SK-N-SH treated with all-trans-retinoic acid at 6 μM for 48 hours (cell line): ENCODE measurements at regions not wholly inside any gene's neighbourhood (a gene's known extent, or its start where the extent isn't known, plus 50 kb on each side); places are given as distances from the start of the nearest gene placed in this dataset.

Experiments
- ATAC-seq: fragments of 200-7000 bp; cut with Tn5 transposase; 3 replicates; pipeline ENCODE4 v1.9.1; 2020; ENCODE audit warnings: mild to moderate bottlenecking, moderate library complexity
- ARNTL ChIP-seq: fragments of 450-650 bp; formaldehyde crosslinking; IDR thresholded peaks from 2 replicates; pipeline ENCODE4 v1.5.0; 2020; ENCODE audit warnings: low read depth, mild to moderate bottlenecking, moderate library complexity, borderline replicate concordance
- BACH2 ChIP-seq: fragments of 250-450 bp; sonication (Bioruptor Pico); IDR thresholded peaks from 2 replicates; pipeline ENCODE4 v1.9.0; 2021; ENCODE audit warnings: mild to moderate bottlenecking, borderline replicate concordance
- CSDC2 ChIP-seq: fragments of 250-450 bp; sonication (Bioruptor Pico); IDR thresholded peaks from 2 replicates; pipeline ENCODE4 v1.5.0; 2020; ENCODE audit warnings: mild to moderate bottlenecking, moderate library complexity
- GLIS3 ChIP-seq: fragments of 250-450 bp; sonication (Bioruptor Pico); IDR thresholded peaks from 2 replicates; pipeline ENCODE4 v1.5.0; 2020; ENCODE audit warnings: mild to moderate bottlenecking, moderate library complexity
- ISL1 ChIP-seq: fragments of 250-450 bp; sonication (Bioruptor Pico); IDR thresholded peaks from 2 replicates; pipeline ENCODE4 v2.1.2; 2022; ENCODE audit warnings: mild to moderate bottlenecking, moderate library complexity
- OSR1 ChIP-seq: fragments of 250-450 bp; sonication (Bioruptor Pico); IDR thresholded peaks from 2 replicates; pipeline ENCODE4 v1.8.0; 2022; ENCODE audit warnings: moderate library complexity, mild to moderate bottlenecking, inconsistent platforms
- PPARA ChIP-seq: fragments of 250-450 bp; sonication (Bioruptor Pico); IDR thresholded peaks from 2 replicates; pipeline ENCODE4 v1.5.0; 2020; ENCODE audit warnings: mild to moderate bottlenecking, borderline replicate concordance
- RARB ChIP-seq: fragments of 250-450 bp; sonication (Bioruptor Pico); IDR thresholded peaks from 2 replicates; pipeline ENCODE4 v1.8.0; 2021; ENCODE audit warnings: mild to moderate bottlenecking, moderate library complexity
- SNAI2 ChIP-seq: fragments of 250-450 bp; sonication (Bioruptor Pico); IDR thresholded peaks from 2 replicates; pipeline ENCODE4 v1.5.0; 2020; ENCODE audit warnings: mild to moderate bottlenecking, moderate library complexity
- TCF4 ChIP-seq: fragments of 250-450 bp; sonication (Bioruptor Pico); IDR thresholded peaks from 2 replicates; pipeline ENCODE4 v1.8.0; 2021; ENCODE audit warnings: mild to moderate bottlenecking, moderate library complexity, borderline replicate concordance
- TOX ChIP-seq: fragments of 250-450 bp; sonication (Bioruptor Pico); IDR thresholded peaks from 2 replicates; pipeline ENCODE4 v1.8.0; 2021; ENCODE audit warnings: mild to moderate bottlenecking, moderate library complexity, borderline replicate concordance
- ZC3H10 ChIP-seq: fragments of 250-450 bp; sonication (Bioruptor Pico); IDR thresholded peaks from 2 replicates; pipeline ENCODE4 v1.5.1; 2021; ENCODE audit warnings: mild to moderate bottlenecking, moderate library complexity
- ZFP3 ChIP-seq: fragments of 250-450 bp; sonication (Bioruptor Pico); IDR thresholded peaks from 2 replicates; pipeline ENCODE4 v1.5.0; 2020; ENCODE audit warnings: mild to moderate bottlenecking, moderate library complexity
- ZFP30 ChIP-seq: fragments of 450-650 bp; formaldehyde crosslinking; IDR thresholded peaks from 2 replicates; pipeline ENCODE4 v1.5.0; 2022; ENCODE audit warnings: mild to moderate bottlenecking, moderate library complexity
- ZNF565 ChIP-seq: fragments of 450-650 bp; formaldehyde crosslinking; conservative IDR thresholded peaks from 2 replicates; pipeline ENCODE4 v1.5.0; 2020; ENCODE audit warnings: low read depth, mild to moderate bottlenecking, moderate library complexity
- ZNF70 ChIP-seq: fragments of 450-650 bp; formaldehyde crosslinking; IDR thresholded peaks from 2 replicates; pipeline ENCODE4 v1.5.0; 2020; ENCODE audit warnings: mild to moderate bottlenecking, moderate library complexity
- ZNF8 ChIP-seq: fragments of 450-650 bp; formaldehyde crosslinking; IDR thresholded peaks from 2 replicates; pipeline ENCODE4 v1.5.0; 2020; ENCODE audit warnings: mild to moderate bottlenecking, moderate library complexity
- TF ChIP-seq, protein P1 (sequence below): fragments of 250-450 bp; sonication (Bioruptor Pico); IDR thresholded peaks from 2 replicates; pipeline ENCODE4 v1.5.1; 2021; ENCODE audit warnings: mild to moderate bottlenecking, moderate library complexity
- TF ChIP-seq, protein P2 (sequence below): fragments of 250-450 bp; sonication (Bioruptor Pico); IDR thresholded peaks from 2 replicates; pipeline ENCODE4 v1.8.0; 2021; ENCODE audit warnings: low read depth, mild to moderate bottlenecking, moderate library complexity, borderline replicate concordance
- TF ChIP-seq, protein P3 (sequence below): fragments of 250-450 bp; sonication (Bioruptor Pico); IDR thresholded peaks from 2 replicates; pipeline ENCODE4 v1.5.0; 2020; ENCODE audit warnings: mild to moderate bottlenecking, moderate library complexity
- TF ChIP-seq, protein P4 (sequence below): fragments of 250-450 bp; sonication (Bioruptor Pico); IDR thresholded peaks from 2 replicates; pipeline ENCODE4 v1.8.0; 2020; ENCODE audit warnings: mild to moderate bottlenecking, moderate library complexity, borderline replicate concordance
- TF ChIP-seq, protein P5 (sequence below): fragments of 250-450 bp; sonication (Bioruptor Pico); IDR thresholded peaks from 2 replicates; pipeline ENCODE4 v1.5.1; 2020; ENCODE audit warnings: low read depth, mild to moderate bottlenecking, moderate library complexity

DNA sequence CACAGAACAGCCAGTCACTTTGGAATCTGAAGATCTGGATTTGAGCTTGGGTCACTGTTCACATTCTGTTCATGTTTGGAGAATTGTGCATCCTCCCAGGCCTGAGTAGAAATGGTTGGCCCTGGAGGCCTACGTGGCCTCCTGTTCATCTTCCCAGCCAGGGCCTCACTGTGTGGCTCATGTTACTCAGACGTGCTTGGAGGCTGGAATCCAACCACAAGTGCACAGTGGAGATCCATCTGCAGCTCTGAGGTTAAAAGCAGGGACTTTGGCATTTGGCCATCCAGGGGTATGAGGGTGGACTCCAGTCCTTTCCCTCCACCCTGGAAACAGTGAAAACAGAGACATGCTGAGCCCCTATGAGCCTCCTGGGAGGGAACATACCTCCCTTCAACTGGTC is 709.0 kb upstream of the IGFBP3 start:
- ATAC-seq, result peak; percentile 75
- TF ChIP-seq, protein P1, sequence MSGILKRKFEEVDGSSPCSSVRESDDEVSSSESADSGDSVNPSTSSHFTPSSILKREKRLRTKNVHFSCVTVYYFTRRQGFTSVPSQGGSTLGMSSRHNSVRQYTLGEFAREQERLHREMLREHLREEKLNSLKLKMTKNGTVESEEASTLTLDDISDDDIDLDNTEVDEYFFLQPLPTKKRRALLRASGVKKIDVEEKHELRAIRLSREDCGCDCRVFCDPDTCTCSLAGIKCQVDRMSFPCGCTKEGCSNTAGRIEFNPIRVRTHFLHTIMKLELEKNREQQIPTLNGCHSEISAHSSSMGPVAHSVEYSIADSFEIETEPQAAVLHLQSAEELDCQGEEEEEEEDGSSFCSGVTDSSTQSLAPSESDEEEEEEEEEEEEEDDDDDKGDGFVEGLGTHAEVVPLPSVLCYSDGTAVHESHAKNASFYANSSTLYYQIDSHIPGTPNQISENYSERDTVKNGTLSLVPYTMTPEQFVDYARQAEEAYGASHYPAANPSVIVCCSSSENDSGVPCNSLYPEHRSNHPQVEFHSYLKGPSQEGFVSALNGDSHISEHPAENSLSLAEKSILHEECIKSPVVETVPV, result no peak
- TF ChIP-seq ISL1 (CRISPR knock-in tag) (no peak), ZNF8 (CRISPR knock-in tag) (no peak), RARB (CRISPR knock-in tag) (no peak), GLIS3 (CRISPR knock-in tag) (no peak), OSR1 (CRISPR knock-in tag) (no peak), PPARA (CRISPR knock-in tag) (no peak), TOX (CRISPR knock-in tag) (no peak), ZNF70 (CRISPR knock-in tag) (no peak), ZNF565 (CRISPR knock-in tag) (no peak), BACH2 (CRISPR knock-in tag) (no peak), CSDC2 (CRISPR knock-in tag) (no peak), ZFP3 (CRISPR knock-in tag) (no peak)
- TF ChIP-seq, protein P2, sequence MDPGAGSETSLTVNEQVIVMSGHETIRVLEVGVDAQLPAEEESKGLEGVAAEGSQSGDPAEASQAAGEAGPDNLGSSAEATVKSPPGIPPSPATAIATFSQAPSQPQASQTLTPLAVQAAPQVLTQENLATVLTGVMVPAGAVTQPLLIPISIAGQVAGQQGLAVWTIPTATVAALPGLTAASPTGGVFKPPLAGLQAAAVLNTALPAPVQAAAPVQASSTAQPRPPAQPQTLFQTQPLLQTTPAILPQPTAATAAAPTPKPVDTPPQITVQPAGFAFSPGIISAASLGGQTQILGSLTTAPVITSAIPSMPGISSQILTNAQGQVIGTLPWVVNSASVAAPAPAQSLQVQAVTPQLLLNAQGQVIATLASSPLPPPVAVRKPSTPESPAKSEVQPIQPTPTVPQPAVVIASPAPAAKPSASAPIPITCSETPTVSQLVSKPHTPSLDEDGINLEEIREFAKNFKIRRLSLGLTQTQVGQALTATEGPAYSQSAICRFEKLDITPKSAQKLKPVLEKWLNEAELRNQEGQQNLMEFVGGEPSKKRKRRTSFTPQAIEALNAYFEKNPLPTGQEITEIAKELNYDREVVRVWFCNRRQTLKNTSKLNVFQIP (CRISPR knock-in tag), result no peak
- TF ChIP-seq, protein P3, sequence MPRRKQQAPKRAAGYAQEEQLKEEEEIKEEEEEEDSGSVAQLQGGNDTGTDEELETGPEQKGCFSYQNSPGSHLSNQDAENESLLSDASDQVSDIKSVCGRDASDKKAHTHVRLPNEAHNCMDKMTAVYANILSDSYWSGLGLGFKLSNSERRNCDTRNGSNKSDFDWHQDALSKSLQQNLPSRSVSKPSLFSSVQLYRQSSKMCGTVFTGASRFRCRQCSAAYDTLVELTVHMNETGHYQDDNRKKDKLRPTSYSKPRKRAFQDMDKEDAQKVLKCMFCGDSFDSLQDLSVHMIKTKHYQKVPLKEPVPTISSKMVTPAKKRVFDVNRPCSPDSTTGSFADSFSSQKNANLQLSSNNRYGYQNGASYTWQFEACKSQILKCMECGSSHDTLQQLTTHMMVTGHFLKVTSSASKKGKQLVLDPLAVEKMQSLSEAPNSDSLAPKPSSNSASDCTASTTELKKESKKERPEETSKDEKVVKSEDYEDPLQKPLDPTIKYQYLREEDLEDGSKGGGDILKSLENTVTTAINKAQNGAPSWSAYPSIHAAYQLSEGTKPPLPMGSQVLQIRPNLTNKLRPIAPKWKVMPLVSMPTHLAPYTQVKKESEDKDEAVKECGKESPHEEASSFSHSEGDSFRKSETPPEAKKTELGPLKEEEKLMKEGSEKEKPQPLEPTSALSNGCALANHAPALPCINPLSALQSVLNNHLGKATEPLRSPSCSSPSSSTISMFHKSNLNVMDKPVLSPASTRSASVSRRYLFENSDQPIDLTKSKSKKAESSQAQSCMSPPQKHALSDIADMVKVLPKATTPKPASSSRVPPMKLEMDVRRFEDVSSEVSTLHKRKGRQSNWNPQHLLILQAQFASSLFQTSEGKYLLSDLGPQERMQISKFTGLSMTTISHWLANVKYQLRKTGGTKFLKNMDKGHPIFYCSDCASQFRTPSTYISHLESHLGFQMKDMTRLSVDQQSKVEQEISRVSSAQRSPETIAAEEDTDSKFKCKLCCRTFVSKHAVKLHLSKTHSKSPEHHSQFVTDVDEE, result no peak
- TF ChIP-seq, protein P4, sequence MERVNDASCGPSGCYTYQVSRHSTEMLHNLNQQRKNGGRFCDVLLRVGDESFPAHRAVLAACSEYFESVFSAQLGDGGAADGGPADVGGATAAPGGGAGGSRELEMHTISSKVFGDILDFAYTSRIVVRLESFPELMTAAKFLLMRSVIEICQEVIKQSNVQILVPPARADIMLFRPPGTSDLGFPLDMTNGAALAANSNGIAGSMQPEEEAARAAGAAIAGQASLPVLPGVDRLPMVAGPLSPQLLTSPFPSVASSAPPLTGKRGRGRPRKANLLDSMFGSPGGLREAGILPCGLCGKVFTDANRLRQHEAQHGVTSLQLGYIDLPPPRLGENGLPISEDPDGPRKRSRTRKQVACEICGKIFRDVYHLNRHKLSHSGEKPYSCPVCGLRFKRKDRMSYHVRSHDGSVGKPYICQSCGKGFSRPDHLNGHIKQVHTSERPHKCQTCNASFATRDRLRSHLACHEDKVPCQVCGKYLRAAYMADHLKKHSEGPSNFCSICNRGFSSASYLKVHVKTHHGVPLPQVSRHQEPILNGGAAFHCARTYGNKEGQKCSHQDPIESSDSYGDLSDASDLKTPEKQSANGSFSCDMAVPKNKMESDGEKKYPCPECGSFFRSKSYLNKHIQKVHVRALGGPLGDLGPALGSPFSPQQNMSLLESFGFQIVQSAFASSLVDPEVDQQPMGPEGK (CRISPR knock-in tag), result no peak

DNA sequence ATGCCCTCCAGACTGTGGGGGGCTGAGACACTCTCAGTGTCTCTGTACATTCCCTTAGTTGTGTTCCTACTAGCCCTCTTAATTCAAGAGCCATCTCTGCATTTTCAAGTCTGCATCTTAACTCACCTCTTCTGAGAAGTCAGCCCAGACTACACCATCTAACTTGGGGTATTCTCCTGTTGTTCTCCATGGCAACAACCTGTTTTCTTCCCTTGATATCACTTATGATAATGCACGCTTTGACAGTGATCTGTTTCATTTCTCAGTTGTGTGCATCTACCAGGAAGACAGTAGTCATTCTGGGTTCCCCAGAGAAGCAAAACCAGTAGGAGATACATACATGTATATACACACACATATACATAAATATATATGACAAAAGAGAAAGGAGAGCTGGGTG is 707.3 kb upstream of the IGFBP3 start:
- TF ChIP-seq ZC3H10 (no peak), PPARA (CRISPR knock-in tag) (no peak), SNAI2 (CRISPR knock-in tag) (no peak)
- TF ChIP-seq, protein P4 (CRISPR knock-in tag), result no peak
- ATAC-seq, result no peak

DNA sequence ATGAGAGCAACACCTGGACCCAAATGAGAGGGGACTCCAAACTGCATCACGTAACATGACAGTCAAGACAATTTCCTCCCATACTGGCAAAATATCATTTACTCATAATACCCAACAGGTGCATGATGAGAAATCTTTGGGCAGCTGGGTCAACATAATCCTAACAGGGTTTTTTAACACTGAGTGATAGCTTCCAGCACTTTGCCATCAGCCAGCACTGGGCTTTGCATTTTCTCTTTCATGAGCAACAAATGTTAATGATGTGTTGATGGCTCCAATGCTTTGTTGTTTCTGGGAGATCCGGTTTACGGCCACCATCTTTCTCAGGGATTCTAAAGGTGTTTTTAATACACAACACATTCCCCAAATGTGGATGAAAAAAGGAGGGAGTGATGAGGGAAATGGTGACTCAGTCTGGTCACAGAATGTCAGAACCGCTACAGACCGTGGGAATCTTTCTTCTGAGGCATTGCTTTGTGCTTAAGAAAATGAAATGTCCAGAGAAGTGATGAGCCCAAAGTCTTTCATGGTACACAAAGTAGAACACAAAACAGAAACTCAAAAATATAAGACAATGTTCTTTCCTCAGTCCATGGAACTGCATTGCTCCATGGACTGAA is 705.7 kb upstream of the IGFBP3 start:
- ATAC-seq, result no peak
- TF ChIP-seq ZFP30 (CRISPR knock-in tag) (no peak), ZFP3 (CRISPR knock-in tag) (no peak), TOX (CRISPR knock-in tag) (no peak), SNAI2 (CRISPR knock-in tag) (no peak), ARNTL (CRISPR knock-in tag) (no peak), PPARA (CRISPR knock-in tag) (no peak), ZC3H10 (no peak), BACH2 (CRISPR knock-in tag) (no peak), ZNF8 (CRISPR knock-in tag) (no peak), OSR1 (CRISPR knock-in tag) (no peak), TCF4 (CRISPR knock-in tag) (no peak), GLIS3 (CRISPR knock-in tag) (no peak), ZNF565 (CRISPR knock-in tag) (no peak)
- TF ChIP-seq, protein P5, sequence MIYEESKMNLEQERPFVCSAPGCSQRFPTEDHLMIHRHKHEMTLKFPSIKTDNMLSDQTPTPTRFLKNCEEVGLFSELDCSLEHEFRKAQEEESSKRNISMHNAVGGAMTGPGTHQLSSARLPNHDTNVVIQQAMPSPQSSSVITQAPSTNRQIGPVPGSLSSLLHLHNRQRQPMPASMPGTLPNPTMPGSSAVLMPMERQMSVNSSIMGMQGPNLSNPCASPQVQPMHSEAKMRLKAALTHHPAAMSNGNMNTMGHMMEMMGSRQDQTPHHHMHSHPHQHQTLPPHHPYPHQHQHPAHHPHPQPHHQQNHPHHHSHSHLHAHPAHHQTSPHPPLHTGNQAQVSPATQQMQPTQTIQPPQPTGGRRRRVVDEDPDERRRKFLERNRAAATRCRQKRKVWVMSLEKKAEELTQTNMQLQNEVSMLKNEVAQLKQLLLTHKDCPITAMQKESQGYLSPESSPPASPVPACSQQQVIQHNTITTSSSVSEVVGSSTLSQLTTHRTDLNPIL, result no peak
- TF ChIP-seq, protein P2 (CRISPR knock-in tag), result no peak
